K562 (cell line): ENCODE measurements at regions not wholly inside any gene's neighbourhood (a gene's known extent, or its start where the extent isn't known, plus 50 kb on each side); places are given as distances from the start of the nearest gene placed in this dataset.
"Not testable (repeated sequence)": the region's sequence is repeated elsewhere in the genome, so short reads cannot be mapped to it uniquely, and the experiment has no call there.

Experiments used
- ATAC-seq: fragments of 200-7000 bp; cut with Tn5 transposase; 3 replicates; pipeline ENCODE4 v1.9.1; 2020; ENCODE audit warnings: moderate library complexity
- BruUV-seq: library from RNA; stranded (reverse); fragments of 400-500 nt; replicated peaks from 2 replicates; lab custom pipeline; 2021; lab: Mats Ljungman, UMichigan
- CTCF ChIA-PET: fragments of 300-600 bp; formaldehyde crosslinking; extraction: SDS; loops from one replicate; lab custom pipeline; 2021; ENCODE audit warnings: low intra/inter-chr PET ratio; lab: Yijun Ruan, JAX
- POLR2A ChIA-PET: fragments of 300-600, 350-650 bp; sonication (Branson Sonifier 250); formaldehyde crosslinking; extraction: SDS; loops from one replicate; lab custom pipeline; 2021; ENCODE audit warnings: antibody characterized with exemption, inconsistent platforms; lab: Yijun Ruan, JAX
- DNase-seq, 4 experiments: peaks; one replicate each; pipeline versions ENCODE4 v3.0.0 to v3.0.0-alpha.2; 2011 to 2018; ENCODE audit warnings: low spot score in 3 of 4, mixed read lengths in 3 of 4; ENCODE audit errors: extremely low read depth in 1 of 4
- FAIRE-seq: peaks from 2 replicates; lab custom pipeline; 2011; peaks lifted over from hg19 to GRCh38; lab: Jason Lieb, UNC
- H2AFZ ChIP-seq: 2 replicates; pipeline ENCODE4 v1.6.0; 2011; ENCODE audit warnings: low read depth, low read length, control low read depth, inconsistent platforms
- H3K27ac ChIP-seq: fragments of 200-600 bp; 3 replicates; pipeline ENCODE4 v1.8.0; 2011; ENCODE audit warnings: low read depth, mild to moderate bottlenecking, control low read depth, inconsistent platforms, low read length, moderate library complexity, mixed read lengths; ENCODE audit errors: extremely low read depth
- H3K27me3 ChIP-seq, 2 experiments: fragments of 300-600 bp in 1 of 2; 2 replicates in 1 of 2; 3 replicates in 1 of 2; pipeline versions ENCODE4 v1.6.0 to v1.8.0; 2011; ENCODE audit warnings: inconsistent platforms in 2 of 2, low read length in 2 of 2, mild to moderate bottlenecking in 1 of 2, mixed read lengths in 1 of 2, moderate library complexity in 1 of 2; ENCODE audit not compliant: control insufficient read depth in 2 of 2, insufficient read depth in 2 of 2
- H3K36me3 ChIP-seq: fragments of 300-600 bp; 3 replicates; pipeline ENCODE4 v1.8.0; 2011; ENCODE audit warnings: mild to moderate bottlenecking, low read length, inconsistent platforms; ENCODE audit not compliant: control insufficient read depth, insufficient read depth
- H3K4me1 ChIP-seq, 2 experiments: fragments of 200-600 bp in 1 of 2; replicated peaks in 1 of 2; 2 replicates in 1 of 2; 3 replicates in 1 of 2; pipeline versions ENCODE4 v1.5.1 to v1.8.0; 2011; ENCODE audit warnings: inconsistent platforms in 2 of 2, low read length in 2 of 2, mild to moderate bottlenecking in 1 of 2, mixed read lengths in 1 of 2, moderate library complexity in 1 of 2; ENCODE audit not compliant: control insufficient read depth in 2 of 2, insufficient read depth in 2 of 2
- H3K4me2 ChIP-seq: 2 replicates; pipeline ENCODE4 v1.6.1; 2011; ENCODE audit warnings: low read length, control low read depth, inconsistent platforms, mixed read lengths; ENCODE audit not compliant: insufficient read depth
- H3K4me3 ChIP-seq: fragments of 200-600 bp; sonication (generic), shearing (Covaris generic); 2 replicates; pipeline ENCODE4 v1.5.1; 2016; ENCODE audit warnings: control low read depth, inconsistent platforms
- H3K79me2 ChIP-seq: fragments of 200-600 bp; 3 replicates; pipeline ENCODE4 v1.8.0; 2011; ENCODE audit warnings: low read length, inconsistent platforms; ENCODE audit not compliant: control insufficient read depth, insufficient read depth
- H3K9ac ChIP-seq, 2 experiments: 2 replicates each; pipeline versions ENCODE4 v1.6.0 to v1.6.1; 2011; ENCODE audit warnings: low read depth in 2 of 2, low read length in 2 of 2, control low read depth in 1 of 2, inconsistent platforms in 1 of 2, mild to moderate bottlenecking in 1 of 2, mixed read lengths in 1 of 2; ENCODE audit not compliant: insufficient read depth in 1 of 2
- H3K9me1 ChIP-seq: one replicate; pipeline ENCODE4 v1.6.0; 2011; ENCODE audit warnings: inconsistent platforms, mild to moderate bottlenecking, low read length, moderate library complexity; ENCODE audit not compliant: control insufficient read depth, insufficient read depth
- H3K9me3 ChIP-seq: replicated peaks from 2 replicates; pipeline ENCODE4 v1.5.1; 2011; ENCODE audit warnings: low read depth, low read length, inconsistent platforms; ENCODE audit not compliant: control insufficient read depth, insufficient read depth
- H4K20me1 ChIP-seq: replicated peaks from 2 replicates; pipeline ENCODE4 v1.6.1; 2011; ENCODE audit warnings: low read length, inconsistent platforms, mixed read lengths; ENCODE audit not compliant: control insufficient read depth, insufficient read depth
- HNRNPLL ChIP-seq: fragments of 200-400 bp; formaldehyde crosslinking; IDR thresholded peaks from 2 replicates; pipeline ENCODE4 v1.6.1; 2017; ENCODE audit warnings: low read length, low read depth, mild to moderate bottlenecking; ENCODE audit not compliant: poor library complexity, severe bottlenecking
- L3MBTL2 ChIP-seq: fragments of 450-650 bp; IDR thresholded peaks from 2 replicates; pipeline ENCODE4 v1.6.1; 2016; ENCODE audit warnings: mild to moderate bottlenecking, moderate library complexity
- TAF15 ChIP-seq: fragments of 200-400 bp; formaldehyde crosslinking; IDR thresholded peaks from 2 replicates; pipeline ENCODE4 v1.6.1; 2017; ENCODE audit warnings: mild to moderate bottlenecking, low read depth, low read length, moderate library complexity
- ZNF224 ChIP-seq: sonication (generic); formaldehyde crosslinking; IDR thresholded peaks from 2 replicates; pipeline ENCODE4 v1.8.0; 2022; ENCODE audit warnings: mild to moderate bottlenecking, missing genetic modification reagents
- ZNF408 ChIP-seq: fragments of 250-450 bp; sonication (Bioruptor Pico); IDR thresholded peaks from 2 replicates; pipeline ENCODE4 v1.4.0; 2020; ENCODE audit warnings: low read depth, mild to moderate bottlenecking, moderate library complexity
- WGBS: fragments of 100-300 bp; shearing (Covaris generic); methylation state at CpG from one replicate; pipeline ENCODE4 v1.1.6; 2016; ENCODE audit warnings: low coverage, mixed read lengths; ENCODE audit not compliant: insufficient coverage; ENCODE audit errors: missing lambda C conversion rate; 5-methylcytosine and 5-hydroxymethylcytosine counted together
- in situ Hi-C: fragments of 300-500 bp; cut with MboI; formaldehyde crosslinking; loops from 4 replicates; pipeline ENCODE4 v1.15.0; 2018; ENCODE audit warnings: inconsistent platforms, mixed read lengths
- intact Hi-C: fragments of 100-400 bp; cut with micrococcal nuclease; formaldehyde crosslinking; loops from 2 replicates; pipeline ENCODE4 v1.14.2; 2022
- TF ChIP-seq, protein P1 (sequence below): sonication (generic); formaldehyde crosslinking; IDR thresholded peaks from 2 replicates; pipeline ENCODE4 v1.8.0; 2023; ENCODE audit warnings: mild to moderate bottlenecking, missing genetic modification reagents
- TF ChIP-seq, protein P2 (sequence below), 2 experiments: fragments of 450-650 bp in 1 of 2; sonication (generic) in 1 of 2; formaldehyde crosslinking; conservative IDR thresholded peaks; 2 replicates each; pipeline versions ENCODE4 v1.4.0 to v1.8.1; 2020 to 2022; ENCODE audit warnings: mild to moderate bottlenecking in 1 of 2, missing genetic modification reagents in 1 of 2
- TF ChIP-seq, protein P3 (sequence below): fragments of 450-650 bp; formaldehyde crosslinking; IDR thresholded peaks from 2 replicates; pipeline ENCODE4 v1.4.0; 2020; ENCODE audit warnings: mild to moderate bottlenecking, moderate library complexity
- TF ChIP-seq, protein P4 (sequence below): fragments of 450-650 bp; formaldehyde crosslinking; IDR thresholded peaks from 2 replicates; pipeline ENCODE4 v1.4.0; 2022; ENCODE audit warnings: mild to moderate bottlenecking, moderate library complexity

DNA sequence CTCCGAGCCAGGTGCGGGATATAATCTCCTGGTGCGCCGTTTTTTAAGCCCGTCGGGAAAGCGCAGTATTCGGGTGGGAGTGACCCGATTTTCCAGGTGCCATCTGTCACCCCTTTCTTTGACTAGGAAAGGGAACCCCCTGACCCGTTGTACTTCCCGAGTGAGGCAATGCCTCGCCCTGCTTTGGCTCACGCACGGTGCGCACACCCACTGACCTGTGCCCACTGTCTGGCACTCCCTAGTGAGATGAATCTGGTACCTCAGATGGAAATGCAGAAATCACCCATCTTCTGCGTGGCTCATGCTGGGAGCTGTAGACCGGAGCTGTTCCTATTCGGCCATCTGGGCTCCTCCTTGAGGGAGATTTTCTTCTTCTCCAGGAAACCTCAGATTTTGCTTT, 1135.1 kb upstream of the DIAPH2 start:
- intact Hi-C loops, ATAC-seq, H2AFZ ChIP-seq, H3K79me2 ChIP-seq, H3K9ac ChIP-seq, POLR2A ChIA-PET, FAIRE-seq, H3K4me3 ChIP-seq, H3K27ac ChIP-seq, DNase-seq, H4K20me1 ChIP-seq, H3K27me3 ChIP-seq, H3K4me2 ChIP-seq, BruUV-seq, H3K36me3 ChIP-seq, CTCF ChIA-PET, H3K9me3 ChIP-seq, H3K4me1 ChIP-seq, H3K9me1 ChIP-seq, in situ Hi-C loops: not testable (repeated sequence)
- 0% methylated on average over 7 of the region's 18 CpGs for WGBS

DNA sequence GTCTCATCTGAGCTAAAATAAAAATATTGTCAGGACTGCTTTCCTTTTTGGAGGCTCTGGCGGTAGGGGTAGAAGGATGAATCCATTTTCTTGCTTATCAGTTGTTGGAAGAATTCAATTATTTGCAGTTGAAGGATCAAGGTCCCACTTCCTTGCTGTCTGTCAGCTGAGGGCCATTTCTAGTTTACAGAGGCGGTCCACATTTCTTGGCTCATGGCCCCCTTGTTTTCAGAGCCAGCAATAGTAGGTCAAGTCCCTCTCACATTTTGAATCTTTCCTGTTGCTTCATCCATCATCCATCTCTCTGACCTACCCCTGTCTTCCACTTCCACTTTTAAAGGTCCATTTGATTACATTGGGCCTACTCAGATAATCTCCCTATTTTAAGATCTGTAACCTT, 1099.3 kb upstream of the DIAPH2 start:
- ATAC-seq (no peak), DNase-seq (no peak), FAIRE-seq (no peak)
- no peaks in the 10 kb centered on the region for H3K36me3 ChIP-seq
- H3K9me1 ChIP-seq: no peaks in the 10 kb centered on the region
- H3K4me3 ChIP-seq: no peak overlapping the region
- no peak overlapping the region for H2AFZ ChIP-seq
- ChIA-PET POLR2A (no interaction called here), CTCF (no interaction called here)
- no peaks in the 10 kb centered on the region for H4K20me1 ChIP-seq
- WGBS: 0% methylated on average over 2 of the region's 2 CpGs
- in situ Hi-C loops (no loop called here), intact Hi-C loops (no loop called here)
- H3K9me3 ChIP-seq: no peaks in the 10 kb centered on the region
- no peaks in the 10 kb centered on the region for H3K79me2 ChIP-seq
- BruUV-seq: no TSS peak
- H3K27me3 ChIP-seq: no peaks in the 10 kb centered on the region
- H3K4me1 ChIP-seq: no peaks in the 10 kb centered on the region
- H3K4me2 ChIP-seq: no peak overlapping the region
- H3K27ac ChIP-seq: no peak overlapping the region
- H3K9ac ChIP-seq: no peak overlapping the region
- TF ChIP-seq, protein P1, sequence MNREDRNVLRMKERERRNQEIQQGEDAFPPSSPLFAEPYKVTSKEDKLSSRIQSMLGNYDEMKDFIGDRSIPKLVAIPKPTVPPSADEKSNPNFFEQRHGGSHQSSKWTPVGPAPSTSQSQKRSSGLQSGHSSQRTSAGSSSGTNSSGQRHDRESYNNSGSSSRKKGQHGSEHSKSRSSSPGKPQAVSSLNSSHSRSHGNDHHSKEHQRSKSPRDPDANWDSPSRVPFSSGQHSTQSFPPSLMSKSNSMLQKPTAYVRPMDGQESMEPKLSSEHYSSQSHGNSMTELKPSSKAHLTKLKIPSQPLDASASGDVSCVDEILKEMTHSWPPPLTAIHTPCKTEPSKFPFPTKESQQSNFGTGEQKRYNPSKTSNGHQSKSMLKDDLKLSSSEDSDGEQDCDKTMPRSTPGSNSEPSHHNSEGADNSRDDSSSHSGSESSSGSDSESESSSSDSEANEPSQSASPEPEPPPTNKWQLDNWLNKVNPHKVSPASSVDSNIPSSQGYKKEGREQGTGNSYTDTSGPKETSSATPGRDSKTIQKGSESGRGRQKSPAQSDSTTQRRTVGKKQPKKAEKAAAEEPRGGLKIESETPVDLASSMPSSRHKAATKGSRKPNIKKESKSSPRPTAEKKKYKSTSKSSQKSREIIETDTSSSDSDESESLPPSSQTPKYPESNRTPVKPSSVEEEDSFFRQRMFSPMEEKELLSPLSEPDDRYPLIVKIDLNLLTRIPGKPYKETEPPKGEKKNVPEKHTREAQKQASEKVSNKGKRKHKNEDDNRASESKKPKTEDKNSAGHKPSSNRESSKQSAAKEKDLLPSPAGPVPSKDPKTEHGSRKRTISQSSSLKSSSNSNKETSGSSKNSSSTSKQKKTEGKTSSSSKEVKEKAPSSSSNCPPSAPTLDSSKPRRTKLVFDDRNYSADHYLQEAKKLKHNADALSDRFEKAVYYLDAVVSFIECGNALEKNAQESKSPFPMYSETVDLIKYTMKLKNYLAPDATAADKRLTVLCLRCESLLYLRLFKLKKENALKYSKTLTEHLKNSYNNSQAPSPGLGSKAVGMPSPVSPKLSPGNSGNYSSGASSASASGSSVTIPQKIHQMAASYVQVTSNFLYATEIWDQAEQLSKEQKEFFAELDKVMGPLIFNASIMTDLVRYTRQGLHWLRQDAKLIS: no peak
- TF ChIP-seq, protein P2, sequence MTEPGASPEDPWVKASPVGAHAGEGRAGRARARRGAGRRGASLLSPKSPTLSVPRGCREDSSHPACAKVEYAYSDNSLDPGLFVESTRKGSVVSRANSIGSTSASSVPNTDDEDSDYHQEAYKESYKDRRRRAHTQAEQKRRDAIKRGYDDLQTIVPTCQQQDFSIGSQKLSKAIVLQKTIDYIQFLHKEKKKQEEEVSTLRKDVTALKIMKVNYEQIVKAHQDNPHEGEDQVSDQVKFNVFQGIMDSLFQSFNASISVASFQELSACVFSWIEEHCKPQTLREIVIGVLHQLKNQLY (CRISPR knock-in tag; conservative IDR thresholded peaks at IDR 0.05): no peak
- no peak for TF ChIP-seq HNRNPLL
- no peak for TF ChIP-seq ZNF408 (CRISPR knock-in tag)
- no peak for TF ChIP-seq TAF15
- TF ChIP-seq, protein P3, sequence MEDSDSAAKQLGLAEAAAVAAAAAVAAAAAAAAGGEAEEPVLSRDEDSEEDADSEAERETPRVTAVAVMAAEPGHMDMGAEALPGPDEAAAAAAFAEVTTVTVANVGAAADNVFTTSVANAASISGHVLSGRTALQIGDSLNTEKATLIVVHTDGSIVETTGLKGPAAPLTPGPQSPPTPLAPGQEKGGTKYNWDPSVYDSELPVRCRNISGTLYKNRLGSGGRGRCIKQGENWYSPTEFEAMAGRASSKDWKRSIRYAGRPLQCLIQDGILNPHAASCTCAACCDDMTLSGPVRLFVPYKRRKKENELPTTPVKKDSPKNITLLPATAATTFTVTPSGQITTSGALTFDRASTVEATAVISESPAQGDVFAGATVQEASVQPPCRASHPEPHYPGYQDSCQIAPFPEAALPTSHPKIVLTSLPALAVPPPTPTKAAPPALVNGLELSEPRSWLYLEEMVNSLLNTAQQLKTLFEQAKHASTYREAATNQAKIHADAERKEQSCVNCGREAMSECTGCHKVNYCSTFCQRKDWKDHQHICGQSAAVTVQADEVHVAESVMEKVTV (CRISPR knock-in tag): no peak
- TF ChIP-seq L3MBTL2: no peak
- TF ChIP-seq, protein P4, sequence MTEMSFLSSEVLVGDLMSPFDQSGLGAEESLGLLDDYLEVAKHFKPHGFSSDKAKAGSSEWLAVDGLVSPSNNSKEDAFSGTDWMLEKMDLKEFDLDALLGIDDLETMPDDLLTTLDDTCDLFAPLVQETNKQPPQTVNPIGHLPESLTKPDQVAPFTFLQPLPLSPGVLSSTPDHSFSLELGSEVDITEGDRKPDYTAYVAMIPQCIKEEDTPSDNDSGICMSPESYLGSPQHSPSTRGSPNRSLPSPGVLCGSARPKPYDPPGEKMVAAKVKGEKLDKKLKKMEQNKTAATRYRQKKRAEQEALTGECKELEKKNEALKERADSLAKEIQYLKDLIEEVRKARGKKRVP (CRISPR knock-in tag): no peak
- no peak for TF ChIP-seq ZNF224 (CRISPR knock-in tag)
